H9 (cell line): ENCODE measurements at regions not wholly inside any gene's neighbourhood (a gene's known extent, or its start where the extent isn't known, plus 50 kb on each side); places are given as distances from the start of the nearest gene placed in this dataset.
A peak's percentile ranks its signal among the peaks of the same experiment; 100 is the strongest.

ENCODE experiments used
- DNase-seq: peaks from one replicate; pipeline ENCODE4 v3.0.0-alpha.2; 2017
- H2AFZ ChIP-seq: one replicate; pipeline ENCODE4 v1.6.1; 2013; ENCODE audit warnings: mild to moderate bottlenecking, low read length, control low read depth, moderate library complexity
- H2AK5ac ChIP-seq: 2 replicates; pipeline ENCODE4 v1.6.1; 2013; ENCODE audit warnings: low read length, control low read depth, mixed read lengths; ENCODE audit not compliant: insufficient read length
- H2BK120ac ChIP-seq: one replicate; pipeline ENCODE4 v1.6.1; 2013; ENCODE audit warnings: low read depth, mild to moderate bottlenecking, low read length, control low read depth, inconsistent platforms; ENCODE audit not compliant: poor library complexity, severe bottlenecking
- H2BK12ac ChIP-seq: 2 replicates; pipeline ENCODE4 v1.6.1; 2013; ENCODE audit warnings: low read length, control low read depth, mixed read lengths, low read depth; ENCODE audit not compliant: insufficient read length
- H2BK15ac ChIP-seq: 2 replicates; pipeline ENCODE4 v1.6.1; 2013; ENCODE audit warnings: low read depth, low read length, control low read depth
- H2BK20ac ChIP-seq: one replicate; pipeline ENCODE4 v1.6.1; 2013; ENCODE audit warnings: low read depth, mild to moderate bottlenecking, low read length, control low read depth, inconsistent platforms; ENCODE audit not compliant: poor library complexity, severe bottlenecking
- H2BK5ac ChIP-seq: 2 replicates; pipeline ENCODE4 v1.6.1; 2013; ENCODE audit warnings: low read length, control low read depth, mixed read lengths; ENCODE audit not compliant: insufficient read length
- H3K14ac ChIP-seq: 2 replicates; pipeline ENCODE4 v1.6.1; 2013; ENCODE audit warnings: low read length, control low read depth; ENCODE audit not compliant: insufficient read depth
- H3K18ac ChIP-seq: 2 replicates; pipeline ENCODE4 v1.6.1; 2013; ENCODE audit warnings: low read depth, mild to moderate bottlenecking, mixed read lengths, low read length, control low read depth; ENCODE audit not compliant: insufficient read length
- H3K23ac ChIP-seq: 2 replicates; pipeline ENCODE4 v1.6.1; 2013; ENCODE audit warnings: low read length, control low read depth, mixed read lengths, low read depth; ENCODE audit not compliant: insufficient read length
- H3K23me2 ChIP-seq: 2 replicates; pipeline ENCODE4 v1.6.1; 2013; ENCODE audit warnings: low read depth, mild to moderate bottlenecking, mixed read lengths, low read length, control low read depth; ENCODE audit not compliant: insufficient read length, poor library complexity, severe bottlenecking
- H3K27ac ChIP-seq: 2 replicates; pipeline ENCODE4 v1.5.1; 2013; ENCODE audit warnings: low read length, control low read depth, mixed read lengths, low read depth; ENCODE audit not compliant: insufficient read length
- H3K27me3 ChIP-seq: 2 replicates; pipeline ENCODE4 v1.6.1; 2013; ENCODE audit warnings: low read length, control low read depth, inconsistent platforms; ENCODE audit not compliant: insufficient read depth
- H3K4ac ChIP-seq: 2 replicates; pipeline ENCODE4 v1.6.1; 2013; ENCODE audit warnings: low read depth, mild to moderate bottlenecking, control low read depth, inconsistent platforms, low read length, moderate library complexity
- H3K4me1 ChIP-seq: 2 replicates; pipeline ENCODE4 v1.6.1; 2013; ENCODE audit warnings: low read length, control low read depth, inconsistent platforms; ENCODE audit not compliant: insufficient read depth
- H3K4me2 ChIP-seq: 2 replicates; pipeline ENCODE4 v1.6.1; 2013; ENCODE audit warnings: low read length, control low read depth, mixed read lengths; ENCODE audit not compliant: insufficient read length, insufficient read depth
- H3K56ac ChIP-seq: 2 replicates; pipeline ENCODE4 v1.6.1; 2013; ENCODE audit warnings: low read depth, mild to moderate bottlenecking, mixed read lengths, low read length, control low read depth; ENCODE audit not compliant: insufficient read length
- H3K79me1 ChIP-seq: 2 replicates; pipeline ENCODE4 v1.6.1; 2013; ENCODE audit warnings: low read depth, mild to moderate bottlenecking, moderate library complexity, low read length, control low read depth, inconsistent platforms; ENCODE audit not compliant: insufficient read depth, poor library complexity, severe bottlenecking
- H3K79me2 ChIP-seq: 2 replicates; pipeline ENCODE4 v1.6.1; 2013; ENCODE audit warnings: low read length, control low read depth, inconsistent platforms; ENCODE audit not compliant: insufficient read depth
- H3K9ac ChIP-seq: 2 replicates; pipeline ENCODE4 v1.6.1; 2013; ENCODE audit warnings: low read length, control low read depth, mixed read lengths; ENCODE audit not compliant: insufficient read length; ENCODE audit errors: extremely low read depth
- H3K9me3 ChIP-seq: one replicate; pipeline ENCODE4 v1.6.1; 2013; ENCODE audit warnings: low read depth, low read length, inconsistent platforms; ENCODE audit not compliant: control insufficient read depth
- H3T11ph ChIP-seq: one replicate; pipeline ENCODE4 v1.6.1; 2013; ENCODE audit warnings: mild to moderate bottlenecking, low read length, control low read depth, inconsistent platforms
- H4K20me1 ChIP-seq: one replicate; pipeline ENCODE4 v1.6.1; 2013; ENCODE audit not compliant: control insufficient read depth, insufficient read length, insufficient read depth
- H4K5ac ChIP-seq: 2 replicates; pipeline ENCODE4 v1.6.1; 2013; ENCODE audit warnings: low read depth, mild to moderate bottlenecking, mixed read lengths, low read length, control low read depth; ENCODE audit not compliant: insufficient read length
- H4K8ac ChIP-seq: replicated peaks from 2 replicates; pipeline ENCODE4 v1.6.1; 2013; ENCODE audit warnings: low read length, control low read depth, mixed read lengths, low read depth; ENCODE audit not compliant: insufficient read length
- H4K91ac ChIP-seq: 2 replicates; pipeline ENCODE4 v1.6.1; 2013; ENCODE audit warnings: low read depth, mild to moderate bottlenecking, moderate library complexity, mixed read lengths, low read length, control low read depth; ENCODE audit not compliant: insufficient read length
- H3K27ac Mint-ChIP-seq, 3 experiments: 2 replicates in 2 of 3; 3 replicates in 1 of 3; pipeline ENCODE4 v1.8.0; 2020 to 2021; ENCODE audit warnings: mixed read lengths in 3 of 3, mild to moderate bottlenecking in 1 of 3, moderate library complexity in 1 of 3
- H3K27me3 Mint-ChIP-seq: 2 replicates; pipeline ENCODE4 v1.8.0; 2021; ENCODE audit warnings: low read depth, mild to moderate bottlenecking, moderate library complexity, mixed read lengths
- H3K36me3 Mint-ChIP-seq, 3 experiments: 2 replicates in 2 of 3; 3 replicates in 1 of 3; pipeline ENCODE4 v1.8.0; 2020 to 2021; ENCODE audit warnings: low read depth in 3 of 3, mixed read lengths in 3 of 3; ENCODE audit not compliant: insufficient read depth in 1 of 3
- H3K4me1 Mint-ChIP-seq, 2 experiments: 2 replicates each; pipeline ENCODE4 v1.8.0; 2020; ENCODE audit warnings: mixed read lengths in 2 of 2
- H3K4me3 Mint-ChIP-seq, 2 experiments: 2 replicates in 1 of 2; 3 replicates in 1 of 2; pipeline ENCODE4 v1.8.0; 2020 to 2021; ENCODE audit warnings: mild to moderate bottlenecking in 2 of 2, mixed read lengths in 2 of 2, moderate library complexity in 1 of 2
- H3K9me3 Mint-ChIP-seq, 2 experiments: 2 replicates in 1 of 2; 3 replicates in 1 of 2; pipeline ENCODE4 v1.8.0; 2020; ENCODE audit warnings: mild to moderate bottlenecking in 2 of 2, mixed read lengths in 2 of 2, moderate library complexity in 1 of 2
- WGBS: extraction: QIAGEN DNeasy Blood & Tissue Kit; methylation state at CpG from one replicate; pipeline ENCODE4 v1.1.7; 2013; ENCODE audit warnings: missing lambda C conversion rate, low lambda C conversion rate, mixed read lengths; ENCODE audit not compliant: insufficient read length; ENCODE audit errors: extremely low coverage; 5-methylcytosine and 5-hydroxymethylcytosine counted together
- TF ChIP-seq, protein P1 (sequence below): fragments of 200-600 bp; sonication (generic); conservative IDR thresholded peaks from 3 replicates; pipeline ENCODE4 v1.8.0; 2021; ENCODE audit warnings: antibody characterized with exemption, mild to moderate bottlenecking

DNA sequence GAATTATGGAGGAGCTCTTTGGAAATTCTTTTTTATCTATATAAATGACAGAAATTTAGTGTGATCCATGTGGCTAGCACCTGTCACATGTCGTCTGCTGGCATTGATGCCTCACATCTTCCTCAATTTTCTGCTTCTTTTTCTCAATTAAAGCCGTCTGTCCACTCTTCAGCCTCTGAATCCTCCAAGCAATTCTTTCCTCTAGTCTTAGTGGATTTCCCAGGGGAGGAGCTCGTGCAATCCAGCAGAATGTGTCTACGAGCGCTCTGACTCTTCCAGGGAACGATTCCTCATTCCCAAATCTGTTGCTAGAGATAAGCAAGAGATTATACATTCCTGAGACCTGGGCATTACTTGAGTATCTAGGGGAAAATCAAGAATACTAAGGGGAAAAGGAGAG is 176.6 kb downstream of the EMP1 start:
- no peaks in the 10 kb centered on the region for H3K79me2 ChIP-seq

More for the DNA sequence above, 176.6 kb downstream of the EMP1 start:
- peaks cover 16 to 21% of the 10 kb centered on the region in 2 experiments for H3K4me1 Mint-ChIP-seq
- no peak overlapping the region for H3T11ph ChIP-seq
- TF ChIP-seq, protein P1, sequence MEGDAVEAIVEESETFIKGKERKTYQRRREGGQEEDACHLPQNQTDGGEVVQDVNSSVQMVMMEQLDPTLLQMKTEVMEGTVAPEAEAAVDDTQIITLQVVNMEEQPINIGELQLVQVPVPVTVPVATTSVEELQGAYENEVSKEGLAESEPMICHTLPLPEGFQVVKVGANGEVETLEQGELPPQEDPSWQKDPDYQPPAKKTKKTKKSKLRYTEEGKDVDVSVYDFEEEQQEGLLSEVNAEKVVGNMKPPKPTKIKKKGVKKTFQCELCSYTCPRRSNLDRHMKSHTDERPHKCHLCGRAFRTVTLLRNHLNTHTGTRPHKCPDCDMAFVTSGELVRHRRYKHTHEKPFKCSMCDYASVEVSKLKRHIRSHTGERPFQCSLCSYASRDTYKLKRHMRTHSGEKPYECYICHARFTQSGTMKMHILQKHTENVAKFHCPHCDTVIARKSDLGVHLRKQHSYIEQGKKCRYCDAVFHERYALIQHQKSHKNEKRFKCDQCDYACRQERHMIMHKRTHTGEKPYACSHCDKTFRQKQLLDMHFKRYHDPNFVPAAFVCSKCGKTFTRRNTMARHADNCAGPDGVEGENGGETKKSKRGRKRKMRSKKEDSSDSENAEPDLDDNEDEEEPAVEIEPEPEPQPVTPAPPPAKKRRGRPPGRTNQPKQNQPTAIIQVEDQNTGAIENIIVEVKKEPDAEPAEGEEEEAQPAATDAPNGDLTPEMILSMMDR, result no peak
- H3K23me2 ChIP-seq, result no peaks in the 10 kb centered on the region
- no peak overlapping the region for H2AFZ ChIP-seq
- no peak overlapping the region for H2AK5ac ChIP-seq
- no peak overlapping the region for H2BK5ac ChIP-seq
- no peak overlapping the region for H3K27ac ChIP-seq
- H3K18ac ChIP-seq, result no peak overlapping the region
- H2BK15ac ChIP-seq, result no peak overlapping the region
- H2BK120ac ChIP-seq, result no peak overlapping the region
- no peak overlapping the region for H4K5ac ChIP-seq
- no peak overlapping the region for H3K4ac ChIP-seq
- H3K9me3 Mint-ChIP-seq, result peaks cover 9 to 10% of the 10 kb centered on the region in 2 experiments; a peak in 4 of 5 replicates
- no peak overlapping the region for H4K91ac ChIP-seq
- H3K4me1 ChIP-seq, result no peaks in the 10 kb centered on the region
- no peak overlapping the region for H3K14ac ChIP-seq
- H3K23ac ChIP-seq, result no peak overlapping the region
- no peaks in the 10 kb centered on the region for H3K9me3 ChIP-seq
- H3K27me3 Mint-ChIP-seq, result peaks cover 3% of the 10 kb centered on the region
- H3K4me3 Mint-ChIP-seq, result no peak overlapping the region
- DNase-seq, result peak; percentile 6
- no peak overlapping the region for H3K9ac ChIP-seq
- H3K4me2 ChIP-seq, result no peak overlapping the region
- no peaks in the 10 kb centered on the region for H3K79me1 ChIP-seq
- H4K8ac ChIP-seq, result no peak overlapping the region
- H2BK20ac ChIP-seq, result no peak overlapping the region
- H3K56ac ChIP-seq, result no peak overlapping the region
- H4K20me1 ChIP-seq, result no peaks in the 10 kb centered on the region
- no peaks in the 10 kb centered on the region for H3K27me3 ChIP-seq
- WGBS, result no CpG with 5 or more reads among the region's 6 CpGs
- H2BK12ac ChIP-seq, result no peak overlapping the region
- peaks cover 0 to 13% (median 2%) of the 10 kb centered on the region in 3 experiments; a peak in 3 of 7 replicates for H3K36me3 Mint-ChIP-seq
- H3K27ac Mint-ChIP-seq, result no peak overlapping the region
